SK-N-MC (cell line): ENCODE measurements at regions not wholly inside any gene's neighbourhood (a gene's known extent, or its start where the extent isn't known, plus 50 kb on each side); places are given as distances from the start of the nearest gene placed in this dataset.

ENCODE experiments used
- EZH2 ChIP-seq: fragments of 200-600 bp; sonication (generic); IDR thresholded peaks from one replicate; pipeline ENCODE4 v1.6.1; 2017; ENCODE audit warnings: antibody characterized with exemption
- FOXP2 ChIP-seq: optimal IDR thresholded peaks from 2 replicates; pipeline ENCODE3; 2011; ENCODE audit warnings: mild to moderate bottlenecking, moderate library complexity; ENCODE audit not compliant: insufficient read depth; ENCODE audit errors: extremely low read length, control extremely low read depth

GRCh38 chr9:71306134-71306533 lies 184.7 kb upstream of the TRPM3 start:
- TF ChIP-seq EZH2 (no peak), FOXP2 (no peak)
